NK-92 treated with Interleukin-12 subunit alpha and Interleukin-12 subunit beta, amount 100 ng/mL, for 24 hours (cell line): ENCODE measurements at regions not wholly inside any gene's neighbourhood (a gene's known extent, or its start where the extent isn't known, plus 50 kb on each side); places are given as distances from the start of the nearest gene placed in this dataset.
"Not testable (repeated sequence)": the region's sequence is repeated elsewhere in the genome, so short reads cannot be mapped to it uniquely, and the experiment has no call there.

ENCODE experiments used
- DNase-seq: peaks from one replicate; lab custom pipeline; 2025; lab: John Stamatoyannopoulos, UW

DNA sequence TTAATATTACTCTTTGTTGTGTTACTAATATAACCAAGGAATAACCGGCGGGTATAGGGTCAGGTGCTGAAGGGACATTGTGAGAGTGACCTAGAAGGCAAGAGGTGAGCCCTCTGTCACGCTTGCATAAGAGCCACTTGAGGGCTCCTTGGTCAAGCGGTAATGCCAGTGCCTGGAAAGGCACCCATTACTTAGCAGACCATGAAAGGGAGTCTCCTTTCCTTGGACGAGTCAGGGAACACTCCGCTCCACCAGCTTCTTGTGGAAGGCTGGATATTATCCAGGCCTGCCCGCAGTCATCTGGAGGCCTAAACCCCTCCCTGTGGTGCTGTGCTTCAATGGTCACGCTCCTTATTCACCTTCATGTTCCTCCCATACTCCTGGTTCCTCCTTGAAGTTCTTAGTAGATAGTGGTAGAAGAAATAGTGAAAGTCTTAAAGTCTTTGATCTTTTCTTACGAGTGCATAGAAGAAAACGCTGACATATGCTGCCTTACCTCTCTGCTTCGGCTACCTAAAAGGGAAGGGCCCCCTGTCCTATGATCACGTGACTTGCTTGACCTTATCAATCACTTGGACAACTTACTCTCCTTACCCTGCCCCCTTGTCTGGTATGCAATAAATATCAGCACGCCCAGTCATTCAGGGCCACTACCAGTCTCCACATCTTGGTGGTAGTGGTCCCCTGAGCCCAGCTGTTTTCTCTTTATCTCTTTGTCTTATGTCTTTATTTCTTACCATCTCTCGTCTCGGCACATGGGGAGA lies 59.6 kb upstream of the DMRTB1 start:
- DNase-seq = not testable (repeated sequence)

DNA sequence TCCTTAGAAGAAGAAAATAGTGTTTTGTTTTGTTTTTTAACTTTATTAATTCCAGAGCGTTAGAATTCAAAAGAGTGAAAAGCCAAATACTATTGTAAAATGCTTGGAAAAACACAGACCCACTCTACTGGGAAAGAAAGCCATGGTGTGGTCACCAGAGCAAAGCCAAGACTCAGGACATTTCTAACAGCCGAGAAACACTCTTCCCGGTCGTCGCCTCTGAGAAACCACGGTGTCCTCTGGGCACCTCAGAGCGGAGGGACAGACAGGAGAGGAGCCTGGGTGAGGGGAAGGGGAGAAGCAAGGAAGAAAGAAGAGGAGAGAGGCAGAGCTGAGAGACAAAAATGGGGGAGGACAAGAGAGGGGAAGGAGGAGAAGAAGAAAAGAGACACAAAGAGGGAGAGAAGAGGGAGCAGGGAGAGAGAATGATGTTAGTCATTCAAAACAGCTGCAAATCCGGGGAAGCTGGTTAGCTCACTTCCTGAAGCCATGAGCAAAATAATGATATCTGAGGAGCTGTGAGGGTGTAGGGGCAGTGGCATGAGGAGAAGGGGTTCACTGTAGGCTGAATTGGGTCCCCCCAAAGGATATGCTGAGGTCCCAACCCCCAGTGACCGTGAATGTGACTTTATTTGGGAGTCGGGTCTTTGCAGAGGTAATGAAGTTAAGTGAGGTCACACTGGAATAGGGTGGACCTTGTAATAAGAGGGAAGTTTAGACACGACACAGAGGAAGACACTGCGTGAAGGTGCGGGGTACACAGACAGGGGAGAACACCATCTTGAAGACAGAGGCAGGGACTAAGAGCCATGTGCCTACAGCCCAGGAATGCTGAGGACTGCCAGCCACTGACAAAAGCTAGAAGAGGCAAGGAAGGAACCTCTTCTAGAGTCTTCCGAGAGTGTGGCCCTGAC lies 58.2 kb upstream of the DMRTB1 start:
- no peak for DNase-seq

DNA sequence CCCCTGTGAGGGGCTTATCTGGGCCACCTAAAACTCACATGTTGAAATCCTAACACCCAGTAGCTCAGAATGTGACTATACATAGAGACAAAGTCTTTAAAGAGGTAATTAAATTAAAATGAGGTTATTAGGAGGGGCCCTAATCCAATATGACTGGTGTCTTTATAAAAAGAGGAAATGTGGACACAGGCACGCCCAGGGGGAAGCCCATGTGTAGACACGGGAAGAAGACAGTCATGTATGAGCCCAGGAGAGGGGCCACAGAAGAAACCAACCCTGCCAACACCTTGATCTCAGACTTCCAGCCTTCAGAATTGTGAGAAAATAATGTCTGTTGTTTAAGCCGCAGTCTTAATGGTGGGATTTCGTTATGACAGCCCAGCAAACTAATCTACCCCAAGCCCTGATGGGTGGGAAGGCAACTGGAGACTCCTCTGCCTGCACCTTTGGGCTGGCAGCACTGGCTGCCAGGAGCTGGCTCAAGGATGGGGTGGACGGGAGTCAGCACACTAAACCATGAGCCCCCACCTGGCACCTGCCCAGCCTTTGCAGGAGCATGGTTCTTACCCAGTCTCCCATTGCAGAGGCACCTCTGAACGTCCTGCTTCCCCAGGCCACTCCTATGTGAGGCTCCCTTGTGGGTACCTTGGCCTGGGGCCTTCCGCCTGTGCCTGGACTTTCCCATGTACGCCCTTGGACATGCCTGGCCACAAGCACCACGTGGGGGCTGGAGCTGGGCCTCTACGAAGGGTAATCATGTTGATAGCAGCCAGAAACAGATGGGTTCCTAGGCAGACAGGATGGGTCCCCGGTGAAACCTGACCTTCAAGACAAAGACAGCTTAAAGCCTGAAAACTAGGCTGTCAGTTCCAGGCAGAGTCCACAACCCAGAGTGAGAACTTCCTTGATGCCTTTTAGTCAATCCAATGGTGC lies 57.1 kb upstream of the DMRTB1 start:
- DNase-seq = no peak

DNA sequence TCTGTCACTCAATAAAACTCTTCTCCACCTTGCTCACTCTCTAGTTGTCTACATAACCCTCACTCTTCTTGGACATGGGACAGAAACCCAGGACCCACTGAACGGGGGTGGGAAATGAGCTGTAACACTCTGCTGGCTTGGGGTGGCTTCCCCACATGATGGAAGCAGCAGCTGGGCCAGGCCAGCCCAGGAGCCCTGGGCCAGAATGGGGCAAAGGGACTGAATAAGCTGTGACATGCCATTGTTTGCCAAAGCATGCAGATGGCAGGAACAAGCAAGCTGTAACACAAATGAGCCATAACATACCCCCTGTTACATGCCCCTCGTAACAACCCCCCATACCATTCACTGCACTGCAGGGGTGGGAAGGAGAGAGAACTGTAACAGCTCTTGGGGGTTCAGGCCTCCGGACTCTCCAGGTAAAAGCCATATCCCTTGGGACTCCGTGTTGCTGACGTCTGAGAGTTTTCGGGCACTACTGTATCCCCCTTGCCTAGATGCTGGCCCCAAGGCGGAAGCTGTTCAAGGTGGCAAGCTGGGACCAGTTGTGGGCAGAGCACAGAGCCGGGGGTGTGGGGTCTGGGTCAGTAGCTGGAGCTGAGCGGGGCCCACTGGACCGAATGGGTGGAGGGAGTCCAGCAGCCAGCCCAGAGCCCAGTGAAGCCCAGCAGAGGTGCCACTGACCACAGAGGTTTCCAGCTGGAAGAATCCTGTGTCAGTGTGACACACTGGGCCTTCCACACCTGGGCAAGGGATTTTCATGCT lies 56.1 kb upstream of the DMRTB1 start:
- DNase-seq = no peak

DNA sequence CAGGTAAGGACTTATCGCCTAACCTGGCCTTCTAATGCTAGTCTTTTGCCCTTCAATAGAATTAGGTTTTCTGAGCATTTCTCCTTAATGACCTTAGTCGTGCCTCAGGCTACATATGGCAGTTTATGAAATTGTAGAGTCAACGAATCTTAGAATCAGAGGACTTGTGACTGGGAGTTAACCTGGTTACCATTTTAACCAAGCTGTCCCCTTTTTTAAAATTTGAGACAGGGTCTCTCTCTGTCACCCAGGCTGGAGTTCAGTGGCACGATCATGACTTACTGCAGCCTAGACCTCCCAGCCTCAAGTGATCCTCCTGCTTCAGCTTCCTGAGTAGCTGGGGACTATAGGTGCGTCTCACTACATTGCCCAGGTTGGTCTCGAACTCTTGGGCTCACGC lies 53.5 kb upstream of the DMRTB1 start:
- DNase-seq = no peak

DNA sequence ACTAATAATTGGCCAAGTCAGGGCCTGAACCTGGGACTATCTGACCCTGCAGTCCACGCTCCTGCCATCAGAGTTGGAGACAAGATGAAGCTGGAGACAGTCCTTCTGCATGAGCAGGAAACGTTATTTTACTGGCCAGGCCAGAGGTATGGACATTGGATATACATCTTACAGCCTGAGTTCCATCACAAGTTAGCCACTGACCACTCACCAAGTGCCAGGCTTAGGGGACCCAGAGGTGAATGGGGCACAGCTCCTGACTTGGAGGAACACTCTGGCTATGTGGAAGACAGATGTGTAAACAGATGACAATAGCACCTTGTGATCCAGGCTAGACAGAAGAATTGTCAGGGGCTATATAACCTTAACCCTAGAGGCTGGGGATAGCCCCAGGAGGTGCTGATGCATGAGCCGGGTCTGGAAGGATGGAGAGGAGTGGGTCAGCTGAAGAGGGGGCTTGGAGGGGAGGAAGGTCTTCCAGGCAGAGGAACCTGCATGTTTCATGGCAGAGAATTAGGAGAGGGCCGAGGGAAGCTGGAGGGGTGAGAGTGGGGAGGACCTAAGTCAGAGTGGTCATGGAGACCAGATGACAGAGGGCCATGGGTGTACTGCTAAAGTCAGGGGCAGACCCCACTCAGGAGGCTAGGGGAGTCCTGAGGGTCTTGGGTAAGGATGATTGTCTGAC lies 52.5 kb upstream of the DMRTB1 start:
- DNase-seq = no peak

DNA sequence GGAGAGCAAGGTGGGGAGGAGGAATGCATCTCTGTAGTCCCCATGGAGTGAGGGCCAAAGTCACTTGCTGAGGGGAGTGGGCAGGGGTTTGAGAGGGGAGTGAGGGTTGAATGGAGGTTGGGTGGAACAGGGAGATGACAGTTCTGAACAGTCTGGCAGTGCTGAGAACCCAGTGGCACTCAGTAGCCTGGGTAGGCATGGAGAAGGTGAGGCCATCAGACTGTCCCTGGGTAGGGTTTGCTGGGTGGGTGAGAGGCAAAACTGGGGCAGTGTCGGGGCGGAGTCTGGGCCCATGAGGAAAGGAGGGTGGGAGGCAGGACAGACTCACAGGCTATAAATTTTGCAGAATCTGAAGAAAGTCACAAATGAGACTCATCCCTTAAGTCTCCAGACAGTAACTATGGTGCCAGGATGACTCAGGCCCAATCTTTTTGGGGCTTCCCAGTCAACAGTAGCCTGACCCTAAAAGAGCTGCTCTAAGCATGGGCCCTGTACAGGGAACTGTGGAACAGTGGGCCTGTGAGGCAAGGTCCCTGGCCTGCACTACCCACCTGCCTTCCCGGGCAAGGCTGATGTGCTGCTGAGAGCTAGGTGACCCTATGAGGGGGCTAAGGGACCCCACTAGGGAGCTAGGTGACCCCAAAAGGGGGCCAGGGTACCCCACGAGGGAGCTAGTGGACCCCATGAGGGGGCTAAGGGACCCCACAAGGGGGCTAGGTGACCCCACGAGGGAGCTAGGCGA lies 51.0 kb upstream of the DMRTB1 start:
- DNase-seq = no peak

DNA sequence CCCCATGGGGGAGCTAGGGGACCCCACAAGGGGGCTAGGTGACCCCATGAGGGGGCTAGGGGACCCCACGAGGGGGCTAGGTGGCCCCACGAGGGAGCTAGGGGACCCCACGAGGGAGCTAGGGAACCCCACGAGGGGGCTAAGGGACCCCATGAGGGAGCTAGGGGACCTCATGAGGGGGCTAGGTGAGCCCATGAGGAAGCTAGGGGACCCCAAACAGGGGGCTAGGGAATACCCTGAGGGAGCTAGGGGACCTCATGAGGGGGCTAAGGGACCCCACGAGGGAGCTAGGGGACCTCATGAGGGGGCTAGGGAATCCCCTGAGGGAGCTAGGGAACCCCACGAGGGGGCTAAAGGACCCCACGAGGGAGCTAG lies 50.5 kb upstream of the DMRTB1 start:
- DNase-seq = no peak

DNA sequence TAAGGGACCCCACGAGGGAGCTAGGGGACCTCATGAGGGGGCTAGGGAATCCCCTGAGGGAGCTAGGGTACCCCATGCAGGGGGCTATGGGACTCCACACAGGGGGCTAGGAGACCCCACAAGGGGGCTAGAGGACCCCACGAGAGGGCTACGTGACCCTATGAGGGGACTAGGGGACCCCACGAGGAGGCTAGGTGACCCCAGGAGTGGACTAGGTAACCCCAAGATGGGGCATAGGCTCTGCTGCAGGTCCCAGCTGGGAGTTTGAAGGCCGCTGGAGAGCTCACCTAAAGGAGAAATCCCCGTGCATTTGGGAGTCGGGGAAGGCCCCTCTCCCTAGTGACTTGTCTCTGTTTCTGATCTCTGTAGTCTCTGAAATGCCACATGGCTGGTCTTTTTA lies 50.0 kb upstream of the DMRTB1 start:
- DNase-seq = no peak
